B cell (primary cell): ENCODE measurements at regions not wholly inside any gene's neighbourhood (a gene's known extent, or its start where the extent isn't known, plus 50 kb on each side); places are given as distances from the start of the nearest gene placed in this dataset.

Experiments
- ATAC-seq: fragments of 200-7000 bp; cut with Tn5 transposase; one replicate; pipeline ENCODE4 v1.10.0; 2021; ENCODE audit warnings: low read depth, mild to moderate bottlenecking, moderate number of reproducible peaks, moderate library complexity
- CTCF ChIA-PET: fragments of 350-600 bp; sonication (Branson Sonifier 250); formaldehyde crosslinking; loops from one replicate; lab custom pipeline; 2021; ENCODE audit warnings: antibody characterized with exemption, inconsistent platforms; lab: Charles Lee
- POLR2A ChIA-PET: fragments of 350-600 bp; sonication (Branson Sonifier 250); formaldehyde crosslinking; loops from one replicate; lab custom pipeline; 2021; ENCODE audit warnings: antibody characterized with exemption; lab: Charles Lee
- DNase-seq: peaks from one replicate; pipeline ENCODE4 v3.0.0; 2013
- H2AFZ ChIP-seq: 2 replicates; pipeline ENCODE4 v1.6.1; 2012; ENCODE audit warnings: mild to moderate bottlenecking, low read depth, low read length; ENCODE audit not compliant: insufficient read depth, poor library complexity, severe bottlenecking
- H3K27ac ChIP-seq, 2 donors: 1 replicate in 1 of 2; 2 replicates in 1 of 2; pipeline ENCODE4 v1.5.1; 2012 to 2013; ENCODE audit warnings: low read length in 2 of 2, mild to moderate bottlenecking in 2 of 2, moderate library complexity in 1 of 2
- H3K27me3 ChIP-seq, 4 experiments: fragments of 200-600 bp in 1 of 4; sonication (generic) in 1 of 4; replicated peaks in 1 of 4; 1 replicate in 2 of 4; 2 replicates in 2 of 4; pipeline versions ENCODE4 v1.6.1 to v1.7.0; 2013 to 2016; ENCODE audit warnings: low read length in 3 of 4, mild to moderate bottlenecking in 2 of 4, mixed read lengths in 1 of 4, moderate library complexity in 1 of 4; ENCODE audit not compliant: insufficient read depth in 4 of 4, control insufficient read depth in 3 of 4; ENCODE audit errors: control extremely low read depth in 1 of 4
- H3K36me3 ChIP-seq, 2 experiments: replicated peaks in 1 of 2; 1 replicate in 1 of 2; 2 replicates in 1 of 2; pipeline versions ENCODE4 v1.6.1 to v1.7.1; 2013; ENCODE audit warnings: low read length in 1 of 2; ENCODE audit not compliant: insufficient read depth in 2 of 2, control insufficient read depth in 1 of 2; ENCODE audit errors: control extremely low read depth in 1 of 2, extremely low read depth in 1 of 2
- H3K4me1 ChIP-seq, 2 donors: fragments of 200-600 bp in 1 of 2; sonication (generic) in 1 of 2; 1 replicate in 1 of 2; 2 replicates in 1 of 2; pipeline versions ENCODE4 v1.5.1 to v1.6.1; 2013 to 2017; ENCODE audit warnings: low read length in 2 of 2; ENCODE audit not compliant: control insufficient read depth in 2 of 2, insufficient read depth in 2 of 2
- H3K4me2 ChIP-seq: replicated peaks from 2 replicates; pipeline ENCODE3; 2012; ENCODE audit warnings: mild to moderate bottlenecking, low read depth, low read length; ENCODE audit not compliant: poor library complexity, severe bottlenecking
- H3K4me3 ChIP-seq, 5 experiments: fragments of 200-600 bp in 1 of 5; sonication (generic) in 1 of 5; 1 replicate in 3 of 5; 2 replicates in 2 of 5; pipeline versions ENCODE4 v1.5.1 to v1.7.0; 2011 to 2016; ENCODE audit warnings: low read length in 4 of 5, mild to moderate bottlenecking in 4 of 5, low read depth in 2 of 5, control low read depth in 1 of 5, moderate library complexity in 1 of 5; ENCODE audit not compliant: insufficient read depth in 1 of 5; ENCODE audit errors: control extremely low read depth in 1 of 5, extremely low read depth in 1 of 5
- H3K79me2 ChIP-seq: fragments of 200-600 bp; sonication (generic); one replicate; pipeline ENCODE4 v1.6.0; 2016; ENCODE audit warnings: low read length; ENCODE audit not compliant: control insufficient read depth, insufficient read depth
- H3K9ac ChIP-seq: fragments of 200-600 bp; sonication (generic); 2 replicates; pipeline ENCODE4 v1.6.1; 2017; ENCODE audit warnings: mild to moderate bottlenecking, low read length, moderate library complexity
- H3K9me3 ChIP-seq, 3 donors: one replicate each; pipeline versions ENCODE4 v1.6.1 to v1.7.1; 2013; ENCODE audit warnings: low read length in 2 of 3; ENCODE audit not compliant: control insufficient read depth in 2 of 3, insufficient read depth in 1 of 3; ENCODE audit errors: control extremely low read depth in 1 of 3
- H4K20me1 ChIP-seq: 2 replicates; pipeline ENCODE4 v1.6.0; 2012; ENCODE audit warnings: mild to moderate bottlenecking, low read length; ENCODE audit not compliant: insufficient read depth, control insufficient read depth, poor library complexity, severe bottlenecking
- H3K27ac Mint-ChIP-seq: one replicate; pipeline ENCODE4 v1.8.0; 2021; ENCODE audit warnings: mixed read lengths
- H3K27me3 Mint-ChIP-seq: one replicate; pipeline ENCODE4 v1.8.0; 2021; ENCODE audit warnings: mixed read lengths
- H3K4me1 Mint-ChIP-seq: one replicate; pipeline ENCODE4 v1.8.0; 2021; ENCODE audit warnings: mixed read lengths
- H3K4me3 Mint-ChIP-seq: one replicate; pipeline ENCODE4 v1.8.0; 2021; ENCODE audit warnings: mixed read lengths
- H3K9me3 Mint-ChIP-seq: one replicate; pipeline ENCODE4 v1.8.0; 2022; ENCODE audit warnings: mixed read lengths; ENCODE audit not compliant: insufficient read depth
- CTCF ChIP-seq: fragments of 200-600 bp; IDR thresholded peaks from one replicate; pipeline ENCODE4 v1.8.0; 2022; ENCODE audit warnings: antibody characterized with exemption, mild to moderate bottlenecking
- EZH2 ChIP-seq: IDR thresholded peaks from 2 replicates; pipeline ENCODE4 v1.6.1; 2012; ENCODE audit warnings: borderline replicate concordance, low read depth, mild to moderate bottlenecking, moderate library complexity, low read length; ENCODE audit not compliant: insufficient read depth, poor library complexity, severe bottlenecking
- WGBS: methylation state at CpG from one replicate; pipeline ENCODE4 v1.1.5; 2013; ENCODE audit warnings: missing lambda C conversion rate; ENCODE audit not compliant: insufficient coverage; 5-methylcytosine and 5-hydroxymethylcytosine counted together
- intact Hi-C: fragments of 100-400 bp; cut with micrococcal nuclease; formaldehyde crosslinking; loops from one replicate; pipeline ENCODE4 v1.10.0; 2022

- H3K27ac Mint-ChIP-seq = no peak overlapping the region
- Histone ChIP-seq H3K9me3 (peaks cover 0 to 5% (median 0%) of the 10 kb centered on the region in 3 donors), H2AFZ (no peak overlapping the region), H3K4me2 (no peak overlapping the region), H3K9ac (no peak overlapping the region), H3K36me3 (no peaks in the 10 kb centered on the region), H3K79me2 (no peaks in the 10 kb centered on the region), H3K4me1 (peaks cover 58 to 65% of the 10 kb centered on the region in 2 donors), H3K27me3 (peaks cover 0 to 39% (median 20%) of the 10 kb centered on the region in 4 experiments), H4K20me1 (no peaks in the 10 kb centered on the region), H3K4me3 (no peak overlapping the region), H3K27ac (no peak overlapping the region)
- H3K9me3 Mint-ChIP-seq = no peaks in the 10 kb centered on the region
- peaks cover 57% of the 10 kb centered on the region for H3K4me1 Mint-ChIP-seq
- CTCF ChIA-PET = no interaction called here
- peaks cover 36% of the 10 kb centered on the region for H3K27me3 Mint-ChIP-seq
- DNase-seq (no peak), ATAC-seq (no peak)
- no peak overlapping the region for H3K4me3 Mint-ChIP-seq
- POLR2A ChIA-PET = no interaction called here
- WGBS = no CpG with 5 or more reads among the region's 3 CpGs
- intact Hi-C loops = loop anchor here (5.0 kb wide), 1 partner anchor 533 kb away; no protein-coding TSS in a partner anchor
- TF ChIP-seq EZH2 (no peak), CTCF (no peak)
Measured at GRCh38 chr17:77865716-77866115, 92.8 kb upstream of the TNRC6C start.

- peaks cover 63% of the 10 kb centered on the region for H3K4me1 Mint-ChIP-seq
- peak overlapping the region; percentile 26 for H3K4me3 Mint-ChIP-seq
- Histone ChIP-seq H3K9ac (no peak overlapping the region), H3K4me3 (no peak overlapping the region), H3K9me3 (peaks cover 0 to 3% (median 0%) of the 10 kb centered on the region in 3 donors), H4K20me1 (no peaks in the 10 kb centered on the region), H3K36me3 (no peaks in the 10 kb centered on the region), H3K27ac (no peak overlapping the region), H3K79me2 (no peaks in the 10 kb centered on the region), H2AFZ (no peak overlapping the region), H3K4me1 (peaks cover 58 to 70% of the 10 kb centered on the region in 2 donors), H3K27me3 (peaks cover 0 to 31% (median 15%) of the 10 kb centered on the region in 4 experiments), H3K4me2 (peak overlapping the region; percentile 73)
- ATAC-seq (no peak), DNase-seq (peak; percentile 75)
- H3K9me3 Mint-ChIP-seq = no peaks in the 10 kb centered on the region
- no peak for TF ChIP-seq CTCF
- no peak for TF ChIP-seq EZH2
- H3K27ac Mint-ChIP-seq = peak overlapping the region; percentile 60
- intact Hi-C loops = loop anchor here (5.0 kb wide), 1 partner anchor 535 kb away; no protein-coding TSS in a partner anchor
- WGBS = 32% methylated on average over 4 of the region's 5 CpGs
- POLR2A ChIA-PET = interaction anchor here (1.0 to 1.8 kb wide), 2 partner anchors 14 to 91 kb away, joined by 3 to 6 read pairs; no protein-coding TSS in a partner anchor
- CTCF ChIA-PET = no interaction called here
- H3K27me3 Mint-ChIP-seq = peaks cover 22% of the 10 kb centered on the region
Measured at GRCh38 chr17:77867308-77867781, 91.2 kb upstream of the TNRC6C start.
